Activated CD4-positive, CD25-positive, alpha-beta regulatory T cell (primary cell): ENCODE measurements at regions not wholly inside any gene's neighbourhood (a gene's known extent, or its start where the extent isn't known, plus 50 kb on each side); places are given as distances from the start of the nearest gene placed in this dataset.
"Not testable (repeated sequence)": the region's sequence is repeated elsewhere in the genome, so short reads cannot be mapped to it uniquely, and the experiment has no call there.

Experiments used
- DNase-seq, 4 experiments: peaks; one replicate each; lab custom pipeline; 2025; lab: John Stamatoyannopoulos, UW

DNA sequence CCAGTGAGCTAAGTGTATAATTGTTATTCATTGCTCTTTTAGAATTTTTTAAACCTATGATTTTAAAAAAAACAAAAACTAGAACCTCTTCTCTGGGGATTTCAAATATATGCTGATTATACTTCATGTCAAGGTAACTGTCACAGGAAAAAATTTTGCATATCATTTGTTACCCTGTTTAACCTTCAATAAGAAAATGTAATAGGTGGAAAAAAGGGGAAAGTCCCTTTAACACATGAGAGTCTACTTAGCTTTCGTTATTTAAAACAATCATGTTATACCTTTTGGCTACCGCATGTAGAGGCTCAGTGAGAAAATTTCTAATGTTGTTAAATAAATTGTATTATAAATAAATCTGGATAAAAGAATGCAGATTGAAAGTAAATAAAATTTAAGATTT, 190.1 kb upstream of the AKR1E2 start:
- no peak for DNase-seq

DNA sequence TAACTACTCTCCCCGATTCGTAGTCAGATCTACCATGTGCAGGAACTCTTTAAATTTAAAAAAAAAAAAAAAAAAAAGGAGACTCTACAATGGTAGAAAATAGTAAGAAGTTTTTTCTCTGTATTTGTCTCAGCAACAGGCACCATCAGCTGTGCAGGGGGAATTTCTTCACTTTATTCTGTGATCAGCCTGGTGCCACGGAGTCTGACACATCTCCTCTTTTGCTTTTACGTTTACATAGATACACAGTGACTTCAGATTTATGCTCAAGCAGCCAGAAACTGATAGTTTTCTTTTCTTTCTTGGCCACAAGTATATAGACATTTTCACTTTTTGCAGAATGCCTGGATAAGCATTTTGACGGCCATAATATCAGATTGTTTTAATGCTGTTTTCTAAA, 190.6 kb upstream of the AKR1E2 start:
- no peak for DNase-seq

DNA sequence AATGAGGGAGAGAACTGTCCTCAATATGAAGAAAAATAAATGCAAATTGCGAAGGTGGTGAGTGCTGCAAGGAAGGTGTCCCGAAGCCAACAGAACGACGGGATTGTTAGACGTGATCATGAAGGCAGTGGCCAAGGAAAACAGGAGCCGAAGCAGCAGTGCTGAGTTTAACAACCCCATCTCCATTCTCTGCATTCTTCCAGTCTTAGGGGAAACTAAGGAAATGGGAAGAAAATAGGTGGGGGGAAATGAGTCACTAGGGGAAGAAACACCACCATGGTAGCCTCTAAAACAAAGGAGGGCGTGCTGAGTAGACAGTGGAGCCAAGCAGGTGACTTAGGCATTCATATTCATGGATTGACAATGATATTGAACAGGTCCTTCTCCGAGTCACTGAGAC, 192.2 kb upstream of the AKR1E2 start:
- no peak for DNase-seq

DNA sequence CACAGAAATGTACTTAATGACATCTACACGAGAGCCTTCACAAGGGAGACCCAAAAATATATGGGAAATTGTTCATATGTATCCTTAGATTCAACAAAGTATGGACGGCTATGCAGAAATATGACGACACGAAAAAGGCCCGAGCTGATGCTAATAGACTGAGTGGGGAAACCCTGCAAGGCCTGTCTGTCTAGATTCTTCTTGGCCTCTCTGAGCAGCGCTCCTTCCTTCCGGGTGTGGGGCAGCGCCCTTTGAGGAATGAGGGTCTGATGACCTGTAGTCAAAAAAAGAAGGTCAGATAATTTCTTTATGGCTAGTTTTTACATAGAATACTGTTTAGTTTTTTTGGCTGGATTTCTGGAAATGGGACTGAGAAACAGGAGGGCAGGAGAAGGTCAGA, 192.8 kb upstream of the AKR1E2 start:
- no peak for DNase-seq

DNA sequence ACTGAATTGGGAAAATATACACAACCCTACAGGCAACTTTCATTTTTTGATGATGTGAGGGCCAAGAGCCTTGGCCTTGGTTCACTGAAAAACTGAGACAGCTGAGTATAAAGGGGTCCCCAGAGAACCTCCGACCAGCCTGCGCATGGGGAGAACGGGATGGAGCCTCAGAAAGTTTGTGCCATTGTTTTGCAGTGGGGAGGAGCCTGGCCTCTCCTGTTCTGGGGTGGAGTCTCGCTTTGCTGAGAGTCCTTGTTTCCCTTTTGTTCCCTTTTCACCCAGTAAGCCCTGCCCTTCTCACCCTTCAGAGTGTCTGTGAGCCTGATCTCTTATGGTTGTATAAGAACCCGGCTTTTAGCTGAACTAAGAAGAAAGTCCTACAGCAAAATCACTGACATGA, 193.2 kb upstream of the AKR1E2 start:
- no peak for DNase-seq

DNA sequence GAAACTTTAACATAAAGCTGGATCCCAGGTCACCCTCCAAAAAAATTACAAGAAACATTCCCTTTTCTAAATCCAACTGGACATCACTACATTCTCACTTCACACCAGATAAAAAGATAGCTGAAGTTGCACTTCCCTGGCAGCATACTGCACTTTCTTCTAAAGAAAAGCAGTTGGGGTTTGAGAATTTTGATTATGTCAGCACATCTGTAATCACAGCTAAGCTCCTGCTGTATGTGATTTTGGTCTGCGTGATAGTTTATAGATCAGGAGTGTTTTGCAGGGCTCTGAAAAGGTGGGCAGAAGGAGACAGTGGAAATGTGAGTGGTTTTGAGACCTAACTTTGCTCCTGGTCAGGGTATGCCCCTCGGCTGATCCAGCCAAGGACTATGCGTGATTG, 199.1 kb upstream of the AKR1E2 start:
- no peak for DNase-seq

DNA sequence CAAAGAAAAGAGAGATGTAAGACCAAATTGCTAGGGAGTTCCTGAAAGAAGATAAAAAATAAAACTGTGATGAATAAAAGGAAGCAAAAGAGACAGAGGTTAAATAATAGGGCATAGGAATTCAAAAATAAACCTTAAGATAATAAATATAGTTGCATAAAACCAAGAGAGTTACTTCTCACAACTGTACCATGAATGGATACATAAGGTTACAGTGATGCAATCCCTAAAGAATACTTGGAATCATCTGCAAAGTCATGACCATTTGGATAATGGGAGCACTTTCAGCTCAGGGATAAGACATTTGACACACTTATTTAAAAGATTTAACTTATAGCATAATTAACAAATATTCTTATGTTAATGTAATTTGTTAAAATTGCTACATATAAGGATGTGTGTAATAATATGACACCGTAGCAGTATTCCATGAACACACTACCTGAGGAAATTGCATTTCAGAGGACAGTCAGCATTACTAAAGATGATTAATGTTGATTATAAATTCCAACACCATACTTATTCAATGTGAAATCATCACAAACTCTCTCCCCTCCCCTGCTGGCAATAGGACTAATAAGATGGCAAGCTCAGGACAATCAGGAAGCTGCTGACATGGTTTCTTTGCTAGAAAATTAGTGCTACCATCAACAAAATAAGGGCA, 202.1 kb upstream of the AKR1E2 start:
- DNase-seq, result no peak

DNA sequence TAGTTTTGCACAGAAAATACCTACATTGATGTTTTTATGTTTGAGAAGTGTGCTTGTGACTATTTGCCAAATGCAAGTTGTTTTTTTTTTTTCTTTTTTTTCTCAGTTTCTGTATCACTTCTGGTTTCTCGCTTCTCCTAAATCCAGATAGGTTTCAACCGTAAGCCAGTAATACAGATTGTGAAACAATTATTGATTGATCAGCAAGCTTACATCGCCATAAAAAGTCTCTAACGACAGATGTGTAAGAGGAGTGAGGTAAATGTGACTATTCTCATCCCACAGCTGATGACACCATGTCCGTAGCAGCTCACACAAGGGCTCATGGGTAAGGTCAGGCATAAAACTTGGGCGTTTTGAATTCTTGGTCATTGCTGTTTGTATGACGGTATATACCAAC, 202.8 kb upstream of the AKR1E2 start:
- no peak for DNase-seq

DNA sequence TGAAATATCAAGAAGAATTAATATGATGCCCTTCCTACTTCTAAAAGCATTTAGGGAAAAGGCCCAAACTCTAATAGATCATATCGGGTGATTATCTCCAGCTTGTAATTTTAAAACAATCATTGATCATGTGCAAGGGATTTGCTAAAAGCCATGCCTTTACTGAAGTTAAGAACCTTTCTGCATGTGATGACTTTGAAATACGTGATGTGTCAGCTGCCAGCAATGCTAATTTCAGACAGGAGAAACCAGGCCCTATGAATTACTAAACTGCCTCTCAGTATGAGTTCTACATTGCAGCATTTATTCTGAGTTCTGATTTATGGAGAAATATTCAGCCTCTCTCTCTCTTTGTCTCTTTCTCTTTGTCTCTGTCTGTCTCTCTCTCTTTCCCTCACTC, 203.6 kb upstream of the AKR1E2 start:
- no peak for DNase-seq

DNA sequence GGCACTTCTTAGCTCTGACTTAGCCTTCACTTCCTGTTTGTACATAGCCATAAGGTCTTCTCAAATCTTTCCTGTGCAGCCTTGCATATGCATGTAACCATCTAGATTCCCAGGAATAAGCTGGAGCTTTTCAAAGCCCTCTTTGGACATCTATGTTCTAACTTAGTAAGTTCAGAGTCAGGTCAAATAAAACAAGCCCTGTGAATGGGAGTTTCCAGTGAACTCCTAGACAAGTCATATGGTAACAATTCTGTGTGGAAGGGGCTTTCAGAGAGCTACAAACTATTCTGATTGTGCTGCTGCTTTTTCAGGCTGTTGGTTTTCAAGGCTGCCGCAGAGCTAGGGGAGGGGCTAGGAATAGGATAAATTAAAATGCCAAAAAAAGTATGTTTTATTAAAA, 208.4 kb upstream of the AKR1E2 start:
- no peak for DNase-seq

DNA sequence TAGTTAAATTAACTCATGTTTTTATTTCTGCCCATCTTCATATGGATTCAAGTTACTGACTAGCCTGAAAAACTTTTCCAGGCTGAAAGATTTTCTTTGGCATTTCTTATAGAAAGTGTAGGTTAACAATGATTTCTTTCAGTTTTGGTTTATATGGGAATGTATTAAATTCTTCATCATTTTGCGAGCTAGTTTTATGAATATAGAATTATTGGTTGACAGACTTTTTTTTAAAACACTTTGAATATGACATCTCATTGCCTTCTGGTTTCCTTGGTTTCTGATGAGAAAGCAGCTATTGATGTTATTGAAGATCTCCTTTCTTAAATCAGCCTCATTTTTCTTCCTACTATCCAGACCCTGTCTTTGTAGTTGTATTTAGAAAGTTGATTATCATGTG, 211.0 kb upstream of the AKR1E2 start:
- no peak for DNase-seq

DNA sequence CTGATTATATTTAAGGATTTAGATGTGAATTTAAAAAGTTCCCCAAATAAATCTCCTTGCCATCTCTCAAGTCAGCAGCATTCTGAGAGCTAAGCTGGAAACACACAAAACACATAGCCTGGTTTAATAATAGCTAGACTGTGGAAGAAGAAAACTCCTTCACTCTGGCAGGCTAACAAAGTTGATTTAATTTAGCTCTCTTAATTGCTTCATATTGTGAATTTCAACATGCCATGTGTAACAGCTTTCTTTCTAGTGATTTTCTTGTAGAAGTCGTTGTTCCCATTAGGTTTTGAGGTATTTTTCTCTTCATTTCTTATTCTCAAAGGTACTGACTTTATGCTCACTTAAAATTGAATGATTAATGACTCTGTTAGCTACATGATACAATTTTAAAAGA, 216.8 kb upstream of the AKR1E2 start:
- no peak for DNase-seq

DNA sequence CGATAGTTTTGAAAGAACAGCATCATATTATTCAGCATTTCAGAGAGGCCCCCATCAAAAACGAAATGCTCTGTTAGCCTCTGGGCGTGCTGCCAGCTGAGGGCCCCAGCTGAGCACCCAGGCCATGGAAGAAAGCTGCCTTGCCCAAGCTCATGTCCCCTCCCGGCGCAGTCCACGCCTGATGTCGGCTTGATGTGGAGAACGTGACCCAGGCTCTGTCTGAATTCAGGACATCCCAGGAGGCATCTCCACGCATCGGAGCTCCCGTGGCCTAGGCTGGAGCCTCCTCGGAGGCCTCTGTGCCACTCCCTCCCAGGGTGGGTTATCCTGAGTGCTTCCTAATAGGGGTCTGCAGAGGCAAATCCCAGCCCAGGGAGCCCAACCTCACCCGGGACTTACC, 218.3 kb upstream of the AKR1E2 start:
- DNase-seq, result no peak

DNA sequence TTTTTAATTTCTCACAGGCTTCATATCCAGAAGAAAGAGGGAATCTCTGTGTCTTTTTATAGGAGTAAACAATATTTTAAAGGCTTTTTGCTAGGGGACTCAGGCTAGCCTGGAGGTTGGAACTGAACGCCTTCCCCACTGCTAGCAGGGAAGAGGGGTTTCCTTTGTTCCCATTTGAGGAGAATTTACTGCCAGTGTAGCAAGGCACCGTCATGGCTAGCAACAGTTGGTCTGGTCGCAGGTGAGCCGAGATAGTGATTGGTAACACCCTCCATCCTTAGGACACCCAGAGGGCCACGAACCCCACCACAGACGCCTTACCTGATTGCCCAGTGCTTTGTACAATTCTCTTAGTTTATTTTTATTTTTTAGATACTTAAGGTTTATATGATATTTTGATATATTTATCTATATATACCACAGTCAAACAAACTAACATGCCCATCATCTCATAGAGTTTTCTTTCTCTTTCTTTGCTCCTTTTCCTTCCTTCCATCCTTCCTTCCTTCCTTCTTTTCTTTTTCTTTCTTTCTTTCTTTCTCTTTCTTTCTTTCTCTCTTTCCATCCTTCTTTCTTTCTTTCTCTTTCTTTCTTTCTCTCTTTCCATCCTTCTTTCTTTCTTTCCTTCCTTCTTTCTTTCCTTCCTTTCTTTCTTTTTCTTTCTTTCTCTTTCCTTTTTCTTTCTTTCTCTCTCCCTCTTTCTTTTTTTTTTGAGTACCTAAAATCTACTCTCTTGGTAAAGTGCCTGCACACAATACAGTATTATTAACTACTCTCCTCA, 219.0 kb upstream of the AKR1E2 start:
- no peak for DNase-seq

DNA sequence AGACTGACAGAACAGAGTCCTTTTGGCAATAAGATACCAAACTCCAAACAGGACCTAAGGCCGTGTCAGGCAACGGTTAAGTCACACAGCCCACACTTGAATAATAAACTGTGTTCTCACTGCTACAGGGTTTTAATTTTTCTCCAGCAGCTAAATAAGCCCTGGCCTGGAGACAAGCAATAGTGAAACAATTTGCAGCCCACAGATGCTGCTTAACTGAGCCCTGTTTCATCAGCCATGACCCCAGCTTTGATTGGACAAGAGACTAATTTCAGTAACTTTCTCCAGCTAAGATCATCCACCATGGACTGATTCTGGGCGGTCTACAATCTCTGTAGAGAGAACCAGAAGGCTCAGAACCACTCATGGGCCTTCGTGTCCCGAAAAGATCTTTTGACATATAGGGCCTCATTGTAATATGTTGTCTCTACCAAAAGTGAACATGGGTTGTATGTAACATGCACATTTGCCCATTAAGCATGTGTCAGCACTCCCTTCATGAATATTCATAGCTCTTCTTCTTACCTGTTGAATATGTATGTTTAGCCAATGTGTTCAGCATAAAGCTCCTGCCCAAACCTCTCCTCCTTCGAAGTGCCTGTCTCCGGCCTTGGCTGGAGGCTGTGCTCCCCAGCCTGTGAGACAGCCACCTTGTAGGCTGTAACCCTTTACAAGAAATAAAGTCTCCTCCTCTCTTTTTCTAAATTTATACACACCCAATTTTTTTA, 223.1 kb upstream of the AKR1E2 start:
- DNase-seq, result no peak

DNA sequence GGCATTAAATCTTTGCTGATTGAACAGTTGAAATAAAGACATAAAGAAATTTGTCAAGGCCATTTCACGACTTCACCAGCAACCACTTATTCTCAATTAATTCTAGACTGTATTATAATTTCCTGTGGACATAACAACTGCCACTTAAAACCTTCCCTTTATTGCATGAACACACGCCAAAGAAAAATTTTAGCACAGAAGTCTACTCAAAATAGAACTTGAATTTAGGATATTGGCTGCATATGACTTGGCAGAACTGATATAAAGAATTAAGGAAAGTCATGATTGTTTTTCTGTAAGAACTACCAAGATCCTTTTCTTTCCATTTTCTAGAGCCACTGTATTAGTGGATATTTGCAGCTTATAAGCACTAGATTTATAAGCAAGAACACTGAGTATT, 226.5 kb upstream of the AKR1E2 start:
- no peak for DNase-seq

DNA sequence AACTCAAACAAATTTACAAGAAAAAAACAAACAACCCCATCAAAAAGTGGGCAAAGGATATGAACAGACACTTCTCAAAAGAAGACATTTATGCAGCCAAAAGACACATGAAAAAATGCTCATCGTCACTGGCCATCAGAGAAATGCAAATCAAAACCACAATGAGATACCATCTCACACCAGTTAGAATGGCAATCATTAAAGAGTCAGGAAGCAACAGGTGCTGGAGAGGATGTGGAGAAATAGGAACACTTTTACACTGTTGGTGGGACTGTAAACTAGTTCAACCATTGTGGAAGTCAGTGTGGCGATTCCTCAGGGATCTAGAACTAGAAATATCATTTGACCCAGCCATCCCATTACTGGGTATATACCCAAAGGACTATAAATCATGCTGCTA, 228.1 kb upstream of the AKR1E2 start:
- DNase-seq, result not testable (repeated sequence)

DNA sequence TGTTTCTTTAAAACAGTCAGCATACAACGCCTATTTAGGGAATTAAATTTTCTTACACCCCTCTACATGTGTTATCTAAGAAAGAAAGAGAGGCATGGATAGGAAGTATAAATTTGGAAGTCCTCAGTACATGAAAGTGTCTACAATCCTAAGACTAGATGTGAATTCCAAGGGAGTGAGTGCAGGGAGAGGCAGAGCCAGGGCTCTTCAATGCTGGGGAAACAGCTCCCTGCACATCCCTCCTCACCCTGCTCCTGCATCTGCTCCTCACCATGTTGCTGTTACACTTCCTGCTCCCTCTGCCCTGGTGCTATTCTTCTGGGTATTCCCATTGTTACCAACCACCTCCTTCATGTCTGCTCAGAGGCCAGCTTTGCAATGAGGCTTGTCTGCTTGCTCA, 229.1 kb upstream of the AKR1E2 start:
- DNase-seq, result no peak

DNA sequence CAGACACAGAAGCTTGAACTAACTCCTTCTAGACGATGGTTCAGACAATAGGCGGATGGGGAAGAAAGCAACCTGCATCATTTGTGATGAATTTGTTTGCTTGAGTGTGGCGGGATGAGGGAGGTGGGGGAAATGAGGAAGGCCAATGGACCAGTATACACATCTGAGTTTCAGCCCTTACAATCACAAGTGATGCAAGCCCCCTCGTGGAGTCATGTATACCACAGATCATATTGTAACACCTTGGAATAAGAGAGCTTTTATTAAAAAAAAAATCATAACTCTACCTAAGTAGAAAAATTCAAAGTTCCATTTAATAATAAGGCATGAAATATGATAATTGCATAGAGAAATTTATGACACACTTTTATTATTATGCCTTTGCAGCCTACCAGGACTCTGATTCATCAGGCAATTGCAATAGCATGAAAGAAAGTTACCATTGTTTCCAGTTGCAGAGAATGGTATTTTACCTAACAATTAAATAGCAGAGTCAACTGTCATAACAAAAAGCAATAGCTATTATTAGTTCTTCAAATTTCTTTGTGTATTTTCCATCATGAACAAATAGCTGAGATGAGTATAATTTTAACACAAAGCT, 230.2 kb upstream of the AKR1E2 start:
- no peak for DNase-seq

DNA sequence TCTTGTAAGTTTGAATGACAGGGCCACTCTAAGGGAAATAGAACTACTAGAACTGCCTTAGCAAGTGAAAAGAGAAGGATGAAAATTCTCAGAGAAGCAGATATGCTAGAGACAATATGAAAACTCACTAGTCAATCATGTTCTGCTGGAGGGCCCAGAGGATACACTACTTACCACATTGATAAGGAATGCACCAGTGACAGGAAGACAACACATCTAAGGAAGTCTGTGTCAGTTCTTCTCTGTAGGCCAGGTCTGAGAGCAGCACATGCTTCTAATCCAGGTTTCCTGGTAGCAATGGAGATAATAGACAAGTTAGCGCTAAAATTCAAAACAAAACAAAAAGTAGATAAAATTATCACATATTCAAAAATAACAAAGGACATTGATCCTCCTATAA, 235.2 kb upstream of the AKR1E2 start:
- no peak for DNase-seq

DNA sequence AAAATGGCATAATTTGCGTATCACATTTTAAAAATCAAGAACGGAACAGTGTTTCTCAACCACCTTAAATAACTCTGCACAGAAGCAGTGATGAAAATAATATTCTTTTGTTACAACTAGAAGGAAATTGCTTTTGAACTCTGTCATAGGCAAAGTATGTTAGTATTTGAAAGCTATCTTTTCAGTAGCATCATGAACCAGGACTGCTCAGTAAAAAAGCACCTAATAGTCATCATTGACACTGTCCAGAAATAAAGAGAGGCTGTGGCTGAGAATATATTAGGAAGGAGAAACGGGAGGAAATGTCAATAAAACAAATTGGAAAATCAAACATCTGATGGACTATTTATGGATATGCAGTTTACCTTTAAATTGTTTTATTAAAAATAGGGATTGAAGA, 237.2 kb upstream of the AKR1E2 start:
- no peak for DNase-seq

DNA sequence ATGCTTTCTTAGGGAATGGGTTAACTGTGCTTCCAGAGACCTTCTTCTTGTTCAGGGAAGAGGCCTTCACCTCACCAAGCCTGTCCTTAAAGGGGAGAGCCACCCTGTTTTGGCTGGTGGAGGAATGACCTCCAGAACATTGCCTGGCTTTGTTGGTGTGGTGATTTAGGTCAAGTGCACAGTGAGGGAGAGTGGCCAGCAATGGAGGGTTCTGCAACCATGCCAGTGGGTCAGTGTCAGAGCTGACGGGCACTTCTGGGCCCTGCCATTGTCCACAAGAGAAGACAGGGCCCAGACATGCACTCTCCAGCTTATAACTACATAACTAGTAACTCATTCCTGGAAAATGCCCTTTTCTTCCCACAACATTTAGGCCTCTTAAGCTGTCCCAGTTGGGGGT, 238.5 kb upstream of the AKR1E2 start:
- DNase-seq, result no peak

DNA sequence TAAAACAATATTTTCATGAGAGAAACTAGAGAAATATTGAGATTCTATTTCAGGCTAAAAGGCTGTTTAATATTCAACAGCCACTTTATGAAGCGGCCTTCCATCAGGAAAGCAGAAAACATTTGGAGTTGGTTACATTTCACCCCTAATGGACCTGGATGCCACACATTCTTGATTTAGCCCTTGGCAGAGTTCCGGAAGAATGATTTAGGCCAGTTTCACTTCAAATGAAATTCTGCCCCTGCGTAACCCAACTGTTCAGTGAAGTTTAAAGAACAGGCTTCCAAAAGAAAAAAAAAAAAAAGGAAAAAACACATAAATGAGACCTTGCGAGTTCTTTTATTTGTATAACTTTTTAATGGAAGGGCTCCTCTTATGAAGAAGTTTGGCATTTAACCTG, 239.2 kb upstream of the AKR1E2 start:
- DNase-seq, result no peak
